Astrocyte of the spinal cord (primary cell): ENCODE measurements at regions not wholly inside any gene's neighbourhood (a gene's known extent, or its start where the extent isn't known, plus 50 kb on each side); places are given as distances from the start of the nearest gene placed in this dataset.

Experiments used
- DNase-seq: peaks from one replicate; pipeline ENCODE4 v3.0.0; 2011; ENCODE audit warnings: low read depth, low spot score
- H3K4me3 ChIP-seq: 2 replicates; pipeline ENCODE4 v1.5.1; 2011; ENCODE audit warnings: low read depth, mild to moderate bottlenecking, low read length, moderate library complexity
- in situ Hi-C: cut with HindIII; loops from 2 replicates; pipeline ENCODE4 v1.10.0; 2017; ENCODE audit warnings: low sequenced_read_pairs
- TF ChIP-seq, protein P1 (sequence below): IDR thresholded peaks from 2 replicates; pipeline ENCODE4 v1.5.1; 2012; ENCODE audit warnings: low read depth, mild to moderate bottlenecking, low read length, inconsistent platforms

DNA sequence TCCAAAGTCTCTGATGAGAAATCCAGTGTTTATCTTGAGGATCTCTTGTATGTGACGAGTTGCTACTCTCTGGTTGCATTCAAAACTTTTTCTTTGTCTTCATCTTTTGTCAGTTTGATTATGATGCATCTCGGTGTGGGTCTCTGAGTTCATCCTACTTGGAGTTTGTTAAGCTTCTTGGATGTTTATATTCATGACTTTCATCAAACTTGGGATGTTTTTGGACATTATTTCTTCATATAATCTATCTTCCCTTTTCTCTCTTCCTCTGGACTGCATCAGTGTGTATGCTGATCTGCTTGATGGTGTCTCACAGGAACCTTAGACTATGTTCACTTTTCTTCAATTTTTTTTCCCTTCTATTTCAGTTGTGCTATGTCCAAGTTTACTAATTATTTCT lies 320.4 kb downstream of the TLE3 start:
- in situ Hi-C loops: no loop called here
- no peak for DNase-seq
- H3K4me3 ChIP-seq: no peak overlapping the region
- TF ChIP-seq, protein P1, sequence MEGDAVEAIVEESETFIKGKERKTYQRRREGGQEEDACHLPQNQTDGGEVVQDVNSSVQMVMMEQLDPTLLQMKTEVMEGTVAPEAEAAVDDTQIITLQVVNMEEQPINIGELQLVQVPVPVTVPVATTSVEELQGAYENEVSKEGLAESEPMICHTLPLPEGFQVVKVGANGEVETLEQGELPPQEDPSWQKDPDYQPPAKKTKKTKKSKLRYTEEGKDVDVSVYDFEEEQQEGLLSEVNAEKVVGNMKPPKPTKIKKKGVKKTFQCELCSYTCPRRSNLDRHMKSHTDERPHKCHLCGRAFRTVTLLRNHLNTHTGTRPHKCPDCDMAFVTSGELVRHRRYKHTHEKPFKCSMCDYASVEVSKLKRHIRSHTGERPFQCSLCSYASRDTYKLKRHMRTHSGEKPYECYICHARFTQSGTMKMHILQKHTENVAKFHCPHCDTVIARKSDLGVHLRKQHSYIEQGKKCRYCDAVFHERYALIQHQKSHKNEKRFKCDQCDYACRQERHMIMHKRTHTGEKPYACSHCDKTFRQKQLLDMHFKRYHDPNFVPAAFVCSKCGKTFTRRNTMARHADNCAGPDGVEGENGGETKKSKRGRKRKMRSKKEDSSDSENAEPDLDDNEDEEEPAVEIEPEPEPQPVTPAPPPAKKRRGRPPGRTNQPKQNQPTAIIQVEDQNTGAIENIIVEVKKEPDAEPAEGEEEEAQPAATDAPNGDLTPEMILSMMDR: no peak

DNA sequence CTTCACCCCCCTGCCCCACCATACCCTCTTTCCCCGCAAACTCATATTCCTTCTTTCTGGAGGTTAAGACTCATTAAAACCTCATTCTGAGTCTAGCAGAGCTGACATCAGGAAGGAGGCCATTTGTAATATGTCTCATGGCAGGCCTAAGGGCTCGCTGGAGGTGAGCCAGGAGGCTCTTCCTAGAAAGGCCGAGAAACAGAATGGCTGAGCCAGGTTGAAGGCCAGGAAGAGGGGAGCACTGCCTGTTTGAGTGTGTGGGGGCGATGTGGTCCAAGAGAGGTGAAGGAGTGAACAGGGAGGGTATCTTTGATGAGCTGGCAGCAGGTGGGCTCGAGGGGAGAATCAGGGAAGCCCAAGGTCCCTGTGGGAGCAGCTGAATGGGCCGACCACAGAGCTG lies 317.3 kb downstream of the TLE3 start:
- TF ChIP-seq, protein P1: no peak
- peak; percentile 27 for DNase-seq
- H3K4me3 ChIP-seq: no peak overlapping the region
- in situ Hi-C loops: no loop called here

DNA sequence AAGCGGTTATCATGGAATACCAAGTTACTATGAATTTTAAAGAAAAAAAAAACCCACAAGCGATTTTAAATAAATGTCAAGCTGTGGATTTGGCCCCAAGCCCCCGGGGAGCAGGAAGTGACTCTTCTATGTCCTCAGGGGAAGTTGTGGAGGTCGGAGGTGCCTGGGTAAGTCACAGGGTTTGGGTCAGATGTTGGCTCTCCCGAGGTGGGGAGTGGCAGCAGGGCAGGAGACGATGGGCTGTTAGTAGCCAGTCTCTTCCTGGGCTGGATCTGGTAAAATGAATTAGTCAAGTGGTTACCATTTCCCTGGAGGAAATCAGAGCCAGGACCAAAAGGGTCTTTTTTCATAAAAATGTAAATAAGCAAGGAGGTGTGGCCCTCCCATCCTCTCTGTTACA lies 316.7 kb downstream of the TLE3 start:
- no peak overlapping the region for H3K4me3 ChIP-seq
- TF ChIP-seq, protein P1: no peak
- in situ Hi-C loops: no loop called here
- no peak for DNase-seq

DNA sequence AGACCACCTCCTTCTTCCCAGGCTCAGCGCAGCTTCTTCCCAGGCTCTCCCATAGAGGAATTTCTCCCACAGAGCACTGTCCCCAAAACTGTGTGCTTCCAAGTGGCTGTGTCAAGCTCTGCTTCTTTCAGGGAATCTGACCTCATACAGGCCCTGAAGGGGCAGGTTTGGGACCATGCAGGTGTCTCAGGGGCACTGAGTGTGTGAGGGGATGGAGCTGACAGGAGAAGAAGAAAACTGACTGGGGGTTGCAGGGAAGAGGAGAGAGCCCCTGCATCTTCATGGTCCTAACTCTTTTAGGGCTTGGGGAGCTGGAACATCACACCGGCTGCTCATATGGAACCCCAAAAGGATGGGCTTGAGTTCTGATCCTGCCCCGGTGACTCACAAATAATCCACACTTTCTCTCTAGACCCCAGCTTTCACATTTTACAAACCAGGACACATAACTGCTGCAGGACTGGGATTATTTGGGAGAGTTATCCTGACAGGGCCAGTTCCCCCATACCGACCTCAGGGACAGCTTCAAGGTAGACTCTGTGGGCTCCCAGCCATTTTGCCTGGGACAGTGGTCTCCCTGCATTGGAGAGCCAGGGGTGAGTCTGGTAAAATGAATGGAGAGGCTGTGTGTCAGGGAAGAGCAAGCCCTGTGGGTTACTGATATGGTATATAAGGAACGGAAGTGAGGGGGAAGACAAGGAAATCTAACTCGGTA lies 316.1 kb downstream of the TLE3 start:
- H3K4me3 ChIP-seq: no peak overlapping the region
- no peak for DNase-seq
- in situ Hi-C loops: no loop called here
- TF ChIP-seq, protein P1: no peak

DNA sequence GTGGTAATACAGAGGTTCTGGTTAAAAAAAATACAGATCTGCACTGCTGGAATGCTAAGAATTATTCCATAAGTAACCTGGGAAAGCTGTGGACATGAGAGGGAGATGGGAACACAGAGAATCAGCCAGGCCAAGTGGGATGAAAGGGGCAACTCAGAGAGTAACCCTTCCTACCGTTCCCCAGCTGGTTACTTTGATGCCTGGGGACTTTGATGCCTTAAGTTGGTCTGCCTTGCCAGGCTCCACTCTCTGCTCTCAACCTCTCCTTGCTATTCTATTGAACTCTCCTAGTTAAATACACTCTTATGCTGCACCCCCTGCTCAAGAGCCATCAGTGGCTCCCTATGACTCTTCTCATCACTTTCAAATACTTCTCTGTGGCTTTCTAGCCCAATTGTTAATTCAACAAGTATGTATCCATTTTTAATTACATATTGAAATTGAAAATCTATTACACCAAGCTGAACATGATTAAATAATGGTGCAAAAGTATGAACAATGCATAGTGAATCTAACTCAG lies 315.5 kb downstream of the TLE3 start:
- TF ChIP-seq, protein P1: no peak
- no peak overlapping the region for H3K4me3 ChIP-seq
- in situ Hi-C loops: no loop called here
- no peak for DNase-seq

DNA sequence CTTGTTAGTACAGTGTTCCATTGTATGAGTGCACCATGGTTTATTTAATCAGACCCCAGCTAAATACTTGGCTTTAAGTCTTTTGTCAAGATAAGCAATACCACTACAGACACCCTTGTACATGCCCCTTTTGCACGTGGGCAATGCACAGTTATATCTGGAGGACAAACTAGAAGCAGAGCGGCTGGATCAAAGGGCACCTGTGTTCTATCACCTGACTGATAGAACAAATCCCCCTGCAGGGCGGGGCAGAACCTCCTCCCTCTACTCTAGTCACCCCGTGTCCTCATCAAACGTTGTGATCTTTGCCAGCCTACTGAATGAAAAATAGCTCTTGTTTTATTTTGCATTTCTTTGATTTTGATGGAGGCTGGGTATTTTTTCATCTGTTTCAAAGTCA lies 314.9 kb downstream of the TLE3 start:
- no peak for DNase-seq
- TF ChIP-seq, protein P1: no peak
- in situ Hi-C loops: no loop called here
- no peak overlapping the region for H3K4me3 ChIP-seq
